Fibroblast of lung (primary cell): ENCODE measurements at regions not wholly inside any gene's neighbourhood (a gene's known extent, or its start where the extent isn't known, plus 50 kb on each side); places are given as distances from the start of the nearest gene placed in this dataset.

Experiments used
- DNase-seq, 2 donors: peaks; one replicate each; pipeline versions ENCODE4 v3.0.0 to v3.0.0-alpha.2; 2010; ENCODE audit warnings: low read depth in 2 of 2
- H2AFZ ChIP-seq: 2 replicates; pipeline ENCODE4 v1.5.1; 2012; ENCODE audit warnings: low read length, control low read depth, inconsistent platforms
- H3K27ac ChIP-seq: 2 replicates; pipeline ENCODE4 v1.5.1; 2011; ENCODE audit warnings: low read length, control low read depth; ENCODE audit not compliant: insufficient read depth
- H3K27me3 ChIP-seq: 2 replicates; pipeline ENCODE4 v1.5.1; 2011; ENCODE audit warnings: mild to moderate bottlenecking, low read length; ENCODE audit not compliant: control insufficient read depth, insufficient read depth
- H3K36me3 ChIP-seq: 2 replicates; pipeline ENCODE4 v1.5.1; 2011; ENCODE audit warnings: low read length; ENCODE audit not compliant: control insufficient read depth, insufficient read depth
- H3K4me1 ChIP-seq: 2 replicates; pipeline ENCODE4 v1.5.1; 2011; ENCODE audit warnings: low read length; ENCODE audit not compliant: control insufficient read depth, insufficient read depth; ENCODE audit errors: extremely low read depth
- H3K4me2 ChIP-seq: 2 replicates; pipeline ENCODE4 v1.5.1; 2011; ENCODE audit warnings: low read length, control low read depth; ENCODE audit not compliant: insufficient read depth; ENCODE audit errors: extremely low read depth
- H3K4me3 ChIP-seq, 4 experiments: fragments of 200-600 bp in 1 of 4; sonication (generic) in 1 of 4; replicated peaks in 1 of 4; 2 replicates each; pipeline ENCODE4 v1.5.1; 2011 to 2016; ENCODE audit warnings: low read length in 4 of 4, low read depth in 3 of 4, mild to moderate bottlenecking in 3 of 4, control low read depth in 2 of 4, inconsistent platforms in 1 of 4, mixed read lengths in 1 of 4; ENCODE audit not compliant: insufficient read depth in 1 of 4; ENCODE audit errors: control extremely low read depth in 1 of 4
- H3K79me2 ChIP-seq: 2 replicates; pipeline ENCODE4 v1.5.1; 2012; ENCODE audit warnings: mild to moderate bottlenecking, low read length, inconsistent platforms; ENCODE audit not compliant: control insufficient read depth, insufficient read depth
- H3K9ac ChIP-seq: 2 replicates; pipeline ENCODE4 v1.5.1; 2011; ENCODE audit warnings: mild to moderate bottlenecking, low read length, control low read depth; ENCODE audit not compliant: insufficient read depth
- H3K9me3 ChIP-seq: 2 replicates; pipeline ENCODE4 v1.5.1; 2012; ENCODE audit warnings: low read depth, low read length; ENCODE audit not compliant: control insufficient read depth, insufficient read depth
- H4K20me1 ChIP-seq: 2 replicates; pipeline ENCODE4 v1.5.1; 2011; ENCODE audit warnings: low read length; ENCODE audit not compliant: control insufficient read depth, insufficient read depth; ENCODE audit errors: extremely low read depth
- CTCF ChIP-seq, 2 donors: IDR thresholded peaks in 1 of 2; conservative IDR thresholded peaks in 1 of 2; 1 replicate in 1 of 2; 2 replicates in 1 of 2; pipeline ENCODE4 v1.5.1; 2011 to 2012; ENCODE audit warnings: low read length in 2 of 2, control low read depth in 1 of 2, inconsistent platforms in 1 of 2, low read depth in 1 of 2, mild to moderate bottlenecking in 1 of 2
- EZH2 ChIP-seq: IDR thresholded peaks from 2 replicates; pipeline ENCODE4 v1.5.1; 2012; ENCODE audit warnings: low read length, control low read depth, mild to moderate bottlenecking; ENCODE audit errors: missing control alignments

DNA sequence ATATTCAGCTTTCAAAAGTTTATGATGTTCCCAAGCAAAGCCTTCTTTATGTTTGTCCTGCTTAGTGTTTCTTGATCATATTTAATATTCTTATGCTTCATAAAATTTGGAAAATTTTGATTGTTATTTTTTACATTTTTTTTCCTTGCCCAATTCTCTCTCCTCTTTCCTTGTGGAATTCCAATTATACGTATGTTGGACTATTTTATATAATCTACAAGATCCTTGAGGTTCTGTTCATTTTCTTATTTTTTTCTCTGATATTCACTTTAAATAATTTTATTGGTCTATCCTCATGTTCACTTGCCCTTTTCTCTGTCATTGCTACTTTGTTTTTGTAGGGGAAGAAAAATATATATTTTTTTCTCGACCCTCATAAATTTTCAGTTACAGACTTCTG lies 167.7 kb downstream of the DYRK2 start:
- Histone ChIP-seq H4K20me1 (no peaks in the 10 kb centered on the region), H3K4me3 (no peak overlapping the region), H3K27me3 (no peaks in the 10 kb centered on the region), H3K27ac (no peak overlapping the region), H3K36me3 (no peaks in the 10 kb centered on the region), H3K9ac (no peak overlapping the region), H3K9me3 (no peaks in the 10 kb centered on the region), H2AFZ (no peak overlapping the region), H3K4me1 (no peaks in the 10 kb centered on the region), H3K4me2 (no peak overlapping the region), H3K79me2 (no peaks in the 10 kb centered on the region)
- peak in 1 of 2 donors; percentile 11 for DNase-seq
- TF ChIP-seq EZH2 = no peak
- TF ChIP-seq CTCF (conservative IDR thresholded peaks at IDR 0.05 in 1 of 2, IDR thresholded peaks at IDR 0.05 in 1 of 2; ENCODE audit: low read depth in 1 of 2, low read length in 2 of 2) = no peak

DNA sequence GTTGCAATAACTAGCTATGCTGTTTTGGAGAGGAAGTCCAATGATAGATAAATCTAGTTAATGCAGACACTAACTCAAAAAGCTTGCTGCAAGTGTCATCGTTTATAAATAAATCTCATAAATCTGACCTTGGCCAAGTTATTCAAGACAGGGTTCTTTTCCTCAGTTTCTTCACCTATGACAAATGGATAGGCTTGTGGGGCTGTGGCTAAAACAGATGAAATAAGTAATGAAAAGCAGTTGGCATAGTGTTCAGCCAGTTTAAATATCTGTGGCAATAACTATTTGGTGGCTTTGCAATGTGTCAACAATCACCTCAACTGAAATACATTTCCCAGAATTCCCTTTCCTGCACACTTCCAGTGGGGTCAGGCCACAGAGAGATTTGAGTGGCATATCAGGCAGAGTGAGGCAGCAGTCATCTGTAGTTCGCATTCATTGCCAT lies 169.9 kb downstream of the DYRK2 start:
- Histone ChIP-seq H3K27ac (no peak overlapping the region), H3K36me3 (no peaks in the 10 kb centered on the region), H3K27me3 (no peaks in the 10 kb centered on the region), H2AFZ (no peak overlapping the region), H3K9me3 (no peaks in the 10 kb centered on the region), H4K20me1 (no peaks in the 10 kb centered on the region), H3K4me2 (no peak overlapping the region), H3K9ac (no peak overlapping the region), H3K4me3 (no peak overlapping the region), H3K4me1 (no peaks in the 10 kb centered on the region), H3K79me2 (no peaks in the 10 kb centered on the region)
- TF ChIP-seq CTCF (conservative IDR thresholded peaks at IDR 0.05 in 1 of 2, IDR thresholded peaks at IDR 0.05 in 1 of 2; ENCODE audit: low read depth in 1 of 2, low read length in 2 of 2) (no peak), EZH2 (no peak)
- DNase-seq = no peak

DNA sequence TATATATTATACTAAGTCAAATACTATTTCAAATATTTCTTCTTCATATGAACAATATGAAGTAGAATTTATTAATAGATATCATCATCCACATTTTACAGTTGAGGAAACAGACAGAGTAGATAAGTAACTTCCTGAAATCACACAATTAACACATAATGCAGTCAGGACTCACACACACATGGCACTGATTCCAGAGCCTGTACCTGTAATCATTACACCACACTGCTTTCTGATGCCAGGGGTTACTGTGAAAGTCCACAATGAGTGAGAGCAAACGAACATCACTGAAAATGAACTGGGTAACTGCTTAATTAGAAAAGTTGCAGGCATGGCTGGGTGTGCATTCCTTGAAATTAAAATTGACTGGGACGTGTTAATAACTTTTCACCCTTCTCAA lies 169.3 kb upstream of the IFNG-AS1 start:
- no peak for DNase-seq
- Histone ChIP-seq H3K4me3 (no peak overlapping the region), H2AFZ (no peak overlapping the region), H3K36me3 (no peaks in the 10 kb centered on the region), H3K9ac (no peak overlapping the region), H3K27ac (no peak overlapping the region), H3K9me3 (no peaks in the 10 kb centered on the region), H3K4me1 (no peaks in the 10 kb centered on the region), H3K4me2 (no peak overlapping the region), H3K27me3 (no peaks in the 10 kb centered on the region), H4K20me1 (no peaks in the 10 kb centered on the region), H3K79me2 (no peaks in the 10 kb centered on the region)
- TF ChIP-seq EZH2 (no peak), CTCF (conservative IDR thresholded peaks at IDR 0.05 in 1 of 2, IDR thresholded peaks at IDR 0.05 in 1 of 2; ENCODE audit: low read depth in 1 of 2, low read length in 2 of 2) (no peak)
